ENCODE measurements at regions not wholly inside any gene's neighbourhood (a gene's known extent, or its start where the extent isn't known, plus 50 kb on each side); places are given as distances from the start of the nearest gene placed in this dataset.

DNA sequence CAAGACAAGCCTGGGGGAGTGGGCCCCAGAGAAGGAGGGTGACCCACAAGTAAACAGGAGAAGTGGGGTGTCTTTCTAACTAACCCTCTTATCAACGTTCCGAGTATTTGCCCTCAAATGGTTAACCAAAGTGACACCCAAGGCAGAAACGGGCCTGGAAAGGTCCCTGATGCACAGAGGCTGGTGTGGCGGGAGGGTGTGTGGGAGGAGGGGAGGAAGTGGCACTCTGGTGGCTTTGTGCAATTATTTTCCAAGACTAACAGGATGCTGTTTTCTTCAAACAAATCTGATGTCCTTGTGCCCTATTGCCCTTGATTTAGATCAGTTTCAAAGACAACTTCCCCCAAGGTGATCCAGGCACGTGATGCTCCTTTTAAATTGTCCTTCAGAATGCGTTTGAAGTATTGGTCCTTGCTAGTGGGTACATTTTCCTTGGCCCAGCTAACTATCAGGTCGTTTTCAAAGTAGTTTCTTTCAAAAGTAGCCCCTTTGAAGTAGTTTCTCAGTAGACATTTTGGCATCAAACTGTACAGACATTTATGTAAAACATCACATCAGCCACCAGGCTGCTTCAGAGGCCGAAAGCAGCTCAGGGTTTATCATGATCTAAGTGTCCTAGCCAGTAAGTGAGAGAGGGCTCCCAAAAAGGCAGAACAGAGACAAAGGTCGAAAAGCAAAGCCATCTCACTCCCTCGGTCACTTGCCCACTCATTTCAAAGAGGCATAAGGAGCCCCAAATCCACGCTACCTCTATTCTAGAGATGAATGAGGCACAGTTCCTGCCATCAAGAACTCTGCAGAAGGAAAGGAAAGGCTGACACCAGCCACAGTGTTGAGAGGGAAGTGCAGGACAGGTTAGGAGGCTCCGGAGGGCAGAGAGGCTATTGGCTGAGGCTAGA lies 371.1 kb upstream of the ID2 start:
- Histone ChIP-seq H3K36me3 (no peaks in the 10 kb centered on the region), H3K4me3 (no peak overlapping the region), H3K4me1 (peaks cover 0 to 10% of the 10 kb centered on the region in 2 donors), H3K27me3 (no peaks in the 10 kb centered on the region), H3K9me3 (no peaks in the 10 kb centered on the region), H3K27ac (no peak overlapping the region)
- TF ChIP-seq, protein P1, sequence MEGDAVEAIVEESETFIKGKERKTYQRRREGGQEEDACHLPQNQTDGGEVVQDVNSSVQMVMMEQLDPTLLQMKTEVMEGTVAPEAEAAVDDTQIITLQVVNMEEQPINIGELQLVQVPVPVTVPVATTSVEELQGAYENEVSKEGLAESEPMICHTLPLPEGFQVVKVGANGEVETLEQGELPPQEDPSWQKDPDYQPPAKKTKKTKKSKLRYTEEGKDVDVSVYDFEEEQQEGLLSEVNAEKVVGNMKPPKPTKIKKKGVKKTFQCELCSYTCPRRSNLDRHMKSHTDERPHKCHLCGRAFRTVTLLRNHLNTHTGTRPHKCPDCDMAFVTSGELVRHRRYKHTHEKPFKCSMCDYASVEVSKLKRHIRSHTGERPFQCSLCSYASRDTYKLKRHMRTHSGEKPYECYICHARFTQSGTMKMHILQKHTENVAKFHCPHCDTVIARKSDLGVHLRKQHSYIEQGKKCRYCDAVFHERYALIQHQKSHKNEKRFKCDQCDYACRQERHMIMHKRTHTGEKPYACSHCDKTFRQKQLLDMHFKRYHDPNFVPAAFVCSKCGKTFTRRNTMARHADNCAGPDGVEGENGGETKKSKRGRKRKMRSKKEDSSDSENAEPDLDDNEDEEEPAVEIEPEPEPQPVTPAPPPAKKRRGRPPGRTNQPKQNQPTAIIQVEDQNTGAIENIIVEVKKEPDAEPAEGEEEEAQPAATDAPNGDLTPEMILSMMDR (IDR thresholded peaks at IDR 0.05) = no peak
- DNase-seq (ENCODE audit: low spot score) = no peak

- peaks cover 0 to 10% of the 10 kb centered on the region in 2 donors for H3K4me1 ChIP-seq
- no peak for DNase-seq (ENCODE audit: low spot score)
- no peaks in the 10 kb centered on the region for H3K9me3 ChIP-seq
- H3K36me3 ChIP-seq = no peaks in the 10 kb centered on the region
- H3K27ac ChIP-seq = no peak overlapping the region
- H3K4me3 ChIP-seq = no peak overlapping the region
- no peaks in the 10 kb centered on the region for H3K27me3 ChIP-seq
- TF ChIP-seq, protein P1 (IDR thresholded peaks at IDR 0.05) = no peak
These were observed 369.6 kb upstream of the ID2 start for GRCh38 chr2:8312221-8312620.

- Histone ChIP-seq H3K36me3 (no peaks in the 10 kb centered on the region), H3K27ac (no peak overlapping the region), H3K9me3 (no peaks in the 10 kb centered on the region), H3K4me1 (peaks cover 0 to 10% of the 10 kb centered on the region in 2 donors), H3K4me3 (no peak overlapping the region), H3K27me3 (no peaks in the 10 kb centered on the region)
- TF ChIP-seq, protein P1 (IDR thresholded peaks at IDR 0.05) = no peak
- no peak for DNase-seq (ENCODE audit: low spot score)
These were observed 368.7 kb upstream of the ID2 start for GRCh38 chr2:8312861-8313830.

GRCh38 chr2:8314063-8314462 lies 367.8 kb upstream of the ID2 start:
- TF ChIP-seq, protein P1 (IDR thresholded peaks at IDR 0.05) = no peak
- Histone ChIP-seq H3K4me1 (peaks cover 0 to 9% of the 10 kb centered on the region in 2 donors), H3K4me3 (no peak overlapping the region), H3K27ac (no peak overlapping the region), H3K27me3 (no peaks in the 10 kb centered on the region), H3K36me3 (no peaks in the 10 kb centered on the region), H3K9me3 (no peaks in the 10 kb centered on the region)
- no peak for DNase-seq (ENCODE audit: low spot score)

- Histone ChIP-seq H3K36me3 (no peaks in the 10 kb centered on the region), H3K9me3 (no peaks in the 10 kb centered on the region), H3K4me1 (peaks cover 0 to 5% of the 10 kb centered on the region in 2 donors), H3K27ac (no peak overlapping the region), H3K27me3 (no peaks in the 10 kb centered on the region), H3K4me3 (no peak overlapping the region)
- TF ChIP-seq, protein P1 (IDR thresholded peaks at IDR 0.05) = no peak
- DNase-seq (ENCODE audit: low spot score) = no peak
These were observed 366.2 kb upstream of the ID2 start for GRCh38 chr2:8315531-8316165.

Data from right atrium auricular region (tissue), 2 donors.